Right lobe of liver (tissue), 4 donors: ENCODE measurements at regions not wholly inside any gene's neighbourhood (a gene's known extent, or its start where the extent isn't known, plus 50 kb on each side); places are given as distances from the start of the nearest gene placed in this dataset.

Experiments used
- CTCF ChIP-seq, 4 donors: fragments of 200-600 bp in 3 of 4; fragments of 450-650 bp in 1 of 4; IDR thresholded peaks; one replicate each; pipeline versions ENCODE4 v1.5.1 to v1.8.0; 2016 to 2022; ENCODE audit warnings: antibody characterized with exemption in 4 of 4, mild to moderate bottlenecking in 2 of 4
- POLR2A ChIP-seq: fragments of 450-650 bp; IDR thresholded peaks from one replicate; pipeline ENCODE4 v1.6.1; 2017; ENCODE audit warnings: antibody characterized with exemption, mild to moderate bottlenecking
- donor health status: DM: no; HTN: no; CAD: no.
- donor health status: DM: no; HTN: no; CAD: no.
- donor health status: DM: no; HTN: yes; CAD: no.

- TF ChIP-seq CTCF (IDR thresholded peaks at IDR 0.05) (no peak), POLR2A (no peak)
Observed at GRCh38 chr13:84810781-84811180, 928.5 kb upstream of the SLITRK1 start.
